Stimulated activated CD8-positive, alpha-beta memory T cell treated with anti-CD3 and anti-CD28 coated beads, Interleukin-7, amount 100 ng/mL, for 48 hours (primary cell): ENCODE measurements at regions not wholly inside any gene's neighbourhood (a gene's known extent, or its start where the extent isn't known, plus 50 kb on each side); places are given as distances from the start of the nearest gene placed in this dataset.

ENCODE experiments used
- DNase-seq, 2 donors: peaks; one replicate each; pipeline ENCODE4 v3.0.0-alpha.2; 2020; ENCODE audit warnings: low read depth in 1 of 2; ENCODE audit errors: extremely low read depth in 1 of 2

DNA sequence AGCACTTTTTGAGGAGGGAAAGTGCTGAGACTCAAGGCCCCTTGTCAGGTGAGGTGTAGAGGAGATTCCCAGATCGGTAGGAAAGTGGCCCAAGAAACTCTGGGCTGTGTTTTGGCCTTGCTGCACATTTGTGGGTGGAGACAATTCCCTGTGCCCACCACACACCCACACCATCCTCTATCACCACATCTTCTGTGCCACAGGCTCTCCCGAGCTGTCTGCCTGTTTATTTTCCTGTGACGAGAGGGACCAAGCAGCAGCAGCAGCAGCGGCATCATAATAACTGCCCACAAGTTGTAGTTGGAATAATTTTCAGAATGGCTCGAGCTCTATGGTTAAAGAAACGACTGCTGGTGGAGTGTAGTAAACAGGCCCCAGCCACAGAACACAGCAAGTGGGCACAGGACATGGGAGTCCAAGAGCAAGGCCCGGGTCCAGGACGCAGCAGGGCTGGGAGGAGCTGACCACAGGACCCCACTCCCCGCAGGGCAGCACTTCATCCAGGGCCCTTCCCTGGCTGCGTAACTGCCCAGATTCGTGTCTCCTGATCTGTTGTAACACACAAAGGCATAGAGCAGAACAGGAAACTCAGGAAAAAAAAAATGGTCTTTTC is 55.6 kb upstream of the BCL2L14 start:
- no peak for DNase-seq

GRCh38 chr12:12016284-12017100 is 54.2 kb upstream of the BCL2L14 start:
- DNase-seq = no peak

DNA sequence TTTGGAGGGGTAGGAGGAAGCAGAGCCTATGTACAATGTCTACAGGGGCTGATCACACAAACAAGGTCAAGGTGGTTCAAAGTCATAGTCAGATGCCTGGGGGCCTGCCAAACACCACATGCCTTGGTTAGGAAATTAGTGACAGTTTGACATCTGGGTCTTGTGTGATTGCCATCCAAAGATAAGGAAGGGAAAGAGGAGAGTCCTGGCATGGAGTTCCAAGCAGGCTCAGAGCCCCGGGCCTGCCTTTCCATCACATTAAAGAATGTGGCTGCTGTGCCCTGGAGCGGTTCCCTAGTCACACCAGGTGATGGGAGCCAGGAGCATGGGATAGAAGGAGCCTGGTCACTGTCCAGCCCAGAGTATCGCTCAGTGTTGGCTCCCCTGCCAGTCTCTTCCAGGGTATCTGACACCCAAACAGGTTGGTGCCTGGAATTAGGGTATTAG is 53.6 kb upstream of the BCL2L14 start:
- DNase-seq = no peak

DNA sequence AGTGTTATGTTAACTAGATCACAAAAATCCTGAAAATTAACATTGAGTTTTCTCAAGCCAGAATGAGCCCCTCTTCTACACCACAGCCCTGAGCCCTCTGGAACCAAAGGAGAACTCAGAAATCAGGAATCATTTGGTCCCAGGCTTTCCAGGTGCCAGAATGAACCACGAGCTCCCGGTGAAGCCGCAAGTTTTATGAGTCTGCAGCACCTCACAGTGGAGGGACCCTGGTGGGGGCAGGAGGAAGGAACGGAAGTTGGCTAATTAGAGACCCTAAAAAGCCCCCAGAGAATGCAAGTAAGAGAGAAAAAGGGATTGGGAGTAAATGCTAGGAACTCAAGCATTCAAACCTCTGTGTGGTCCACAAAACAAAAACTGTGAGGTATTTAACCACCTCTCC is 52.9 kb upstream of the BCL2L14 start:
- DNase-seq = no peak

DNA sequence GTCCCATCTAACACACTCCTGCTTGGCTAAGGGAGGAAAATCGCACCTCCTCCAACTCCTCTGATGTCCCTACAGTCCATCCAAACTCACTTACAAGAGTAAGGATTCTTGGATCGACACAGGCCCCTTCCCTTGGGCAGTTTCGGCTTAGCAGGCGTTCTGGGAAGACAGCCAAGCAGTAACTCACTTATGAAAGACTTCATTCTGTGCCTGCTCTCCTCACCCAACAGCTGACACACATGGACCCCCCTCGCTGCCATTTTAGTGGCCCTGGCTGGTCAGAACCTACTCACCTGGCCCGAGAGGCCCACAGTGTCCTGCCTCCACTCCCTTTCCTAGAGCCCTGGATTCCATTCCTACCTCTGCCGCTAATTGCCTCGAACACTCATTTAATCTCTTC is 52.3 kb upstream of the BCL2L14 start:
- no peak for DNase-seq

DNA sequence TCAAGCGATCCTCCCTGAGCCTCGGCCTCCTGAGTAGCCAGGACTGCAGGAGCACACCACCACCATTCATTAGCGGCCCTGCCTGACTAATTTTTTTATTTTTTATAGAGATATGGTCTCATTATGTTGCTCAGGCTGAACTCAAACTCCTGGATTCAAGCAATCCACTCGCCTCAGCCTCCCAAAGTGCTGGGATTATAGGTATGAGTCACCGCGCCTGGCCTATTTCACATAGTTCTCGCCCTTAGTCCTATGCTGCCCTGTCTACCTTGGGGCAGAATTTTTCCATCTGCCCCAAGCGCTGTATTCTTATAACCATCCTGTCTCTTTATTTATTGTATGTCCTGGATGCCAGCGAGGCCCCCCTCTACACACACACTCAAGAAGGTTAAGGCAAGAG is 50.9 kb upstream of the BCL2L14 start:
- DNase-seq = no peak

- DNase-seq = no peak
Measured at GRCh38 chr12:12020762-12021161, 50.0 kb upstream of the BCL2L14 start.
